HuH-7 (cell line): ENCODE measurements at regions not wholly inside any gene's neighbourhood (a gene's known extent, or its start where the extent isn't known, plus 50 kb on each side); places are given as distances from the start of the nearest gene placed in this dataset.
"Not testable (repeated sequence)": the region's sequence is repeated elsewhere in the genome, so short reads cannot be mapped to it uniquely, and the experiment has no call there.

Experiments
- DNase-seq: peaks from one replicate; pipeline ENCODE4 v3.0.0; 2011; ENCODE audit warnings: low spot score

DNA sequence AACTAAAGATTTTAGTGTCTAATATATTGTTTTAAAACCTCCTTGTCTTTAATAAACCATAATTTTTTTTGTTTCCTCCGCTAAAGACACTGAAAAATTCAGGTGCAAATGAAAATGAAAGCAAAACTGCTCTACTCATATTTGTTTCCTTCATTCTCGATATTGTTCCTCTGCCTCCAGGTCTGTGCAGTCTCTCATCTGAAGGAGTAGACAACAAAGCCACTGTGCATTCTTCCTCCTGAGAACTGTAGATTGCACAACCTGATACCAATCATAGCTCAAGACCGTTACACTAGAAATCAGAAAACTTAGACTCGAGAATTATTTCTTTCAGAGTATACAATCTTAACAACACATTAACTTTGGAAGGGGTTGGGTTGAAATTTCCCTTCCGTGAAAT is 373.1 kb upstream of the CXADR start:
- DNase-seq, result no peak

DNA sequence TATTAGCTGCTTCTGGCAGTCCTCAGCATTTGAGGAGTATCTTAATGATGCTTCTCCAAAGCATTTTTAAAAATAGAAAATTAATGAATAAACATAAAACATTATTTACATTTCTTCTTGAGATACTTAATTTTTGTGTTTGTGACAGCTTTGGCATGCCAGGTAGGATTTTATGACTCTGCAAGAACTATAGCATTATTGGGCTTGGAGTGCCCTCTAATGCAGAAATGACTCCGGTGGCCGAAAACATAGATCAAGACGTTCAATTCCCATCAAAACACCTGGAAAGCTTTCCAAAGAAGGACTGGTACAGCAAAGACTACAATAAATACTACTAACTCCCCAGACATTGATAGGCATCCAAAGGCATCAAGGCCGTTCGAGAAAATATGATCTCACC is 366.4 kb upstream of the CXADR start:
- DNase-seq, result no peak

DNA sequence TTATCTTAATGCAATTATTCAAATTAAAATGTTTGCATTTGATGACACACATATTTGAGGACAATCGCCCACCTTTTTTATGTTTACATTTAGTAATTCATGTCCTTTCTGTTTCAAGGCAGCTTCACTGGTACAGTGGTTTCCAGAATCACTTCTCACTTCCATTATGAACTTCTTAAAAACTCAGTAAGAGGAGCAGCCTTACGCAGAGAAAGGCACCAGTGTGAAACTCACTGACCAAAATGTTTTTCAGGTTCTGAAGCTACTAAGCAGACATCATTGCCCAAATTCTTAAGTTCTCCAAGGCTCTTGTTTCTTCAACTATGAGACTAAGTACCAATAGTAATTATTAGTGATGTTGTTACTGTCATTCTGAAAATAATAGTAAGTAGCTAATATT is 353.1 kb upstream of the CXADR start:
- no peak for DNase-seq

DNA sequence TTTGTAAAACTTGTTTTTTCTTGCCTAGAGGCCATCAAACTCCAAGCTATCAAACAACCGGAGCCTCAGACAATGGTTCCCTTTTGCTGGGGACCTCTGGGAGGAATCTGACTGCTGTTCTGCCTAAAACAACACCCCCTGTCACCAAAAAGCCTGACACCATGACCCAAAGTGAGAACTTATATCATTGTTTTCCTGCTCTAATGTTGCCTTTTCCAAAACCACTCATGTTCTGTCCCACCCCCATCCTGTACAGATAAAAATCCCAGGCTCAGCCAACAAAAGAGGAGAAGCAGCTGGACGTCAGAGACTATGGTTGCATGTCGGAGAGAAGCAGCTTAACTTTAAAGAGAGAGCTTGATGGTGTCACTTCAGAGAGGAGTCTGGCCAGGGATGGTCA is 327.2 kb upstream of the CXADR start:
- no peak for DNase-seq

DNA sequence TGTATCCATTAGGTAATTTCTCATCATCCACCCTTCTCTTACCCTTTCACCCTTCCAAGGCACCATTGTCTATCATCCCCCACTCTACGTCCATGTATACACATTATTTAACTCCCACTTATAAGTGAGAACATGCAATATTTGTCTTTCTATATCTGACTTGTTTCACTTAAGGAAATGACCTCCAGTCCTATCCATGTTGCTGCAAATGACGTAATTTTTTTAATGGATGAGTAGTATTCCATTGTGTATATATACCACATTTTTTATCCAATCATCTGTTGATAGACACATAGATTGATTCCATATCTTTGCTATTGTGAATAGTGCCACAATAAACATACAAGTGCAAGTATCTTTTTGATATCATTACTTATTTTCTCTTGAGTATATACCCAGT is 322.9 kb upstream of the CXADR start:
- DNase-seq, result no peak

DNA sequence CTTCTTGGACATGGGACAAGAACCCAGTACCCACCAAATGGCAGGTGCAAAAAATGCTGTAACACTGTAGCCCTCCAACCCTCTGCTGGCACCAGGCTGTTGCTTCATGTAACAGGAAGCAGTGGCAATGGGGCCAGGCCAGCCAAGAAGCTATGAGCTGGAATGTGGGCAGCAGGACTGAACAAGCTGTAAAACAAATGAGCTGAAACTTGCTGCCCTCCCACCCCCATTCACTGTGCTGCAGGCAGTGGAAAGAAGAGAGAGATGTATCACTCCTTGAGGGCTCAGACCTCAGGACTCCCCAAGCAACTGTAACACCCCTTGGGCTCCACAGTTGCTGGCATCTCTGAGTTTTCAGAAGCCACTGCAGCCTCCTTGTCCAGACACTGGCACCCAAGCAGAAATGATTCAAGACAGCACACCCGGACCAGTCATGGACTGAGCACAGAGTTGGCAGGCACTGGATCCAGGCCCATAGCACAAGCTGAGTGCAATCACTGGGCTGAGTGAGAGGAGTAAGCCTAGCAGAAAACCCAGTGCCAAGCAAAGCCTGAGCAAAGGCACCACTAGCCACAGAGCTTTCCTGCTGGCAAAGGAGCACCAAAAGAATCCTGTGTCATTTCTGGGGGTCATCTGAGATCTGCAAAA is 321.4 kb upstream of the CXADR start:
- DNase-seq, result no peak

DNA sequence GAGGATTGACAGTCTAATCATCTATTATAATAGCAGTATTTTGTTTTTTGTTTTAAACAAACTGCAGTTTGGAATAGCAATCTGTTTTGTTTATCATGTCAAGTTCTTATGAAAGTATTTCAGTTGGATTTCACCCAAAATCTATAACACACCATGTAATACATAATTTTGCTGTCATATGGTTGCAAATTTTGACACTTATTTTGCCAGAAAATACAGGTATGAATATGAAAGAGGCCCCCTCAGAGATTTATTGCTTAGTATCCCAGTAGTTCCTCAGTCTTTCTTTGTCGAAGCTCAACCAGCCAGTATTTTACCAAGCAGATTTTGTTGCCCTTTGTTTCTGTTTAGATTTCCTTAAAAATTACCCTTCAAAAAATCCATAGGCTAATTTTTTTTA is 317.5 kb upstream of the CXADR start:
- DNase-seq, result no peak

DNA sequence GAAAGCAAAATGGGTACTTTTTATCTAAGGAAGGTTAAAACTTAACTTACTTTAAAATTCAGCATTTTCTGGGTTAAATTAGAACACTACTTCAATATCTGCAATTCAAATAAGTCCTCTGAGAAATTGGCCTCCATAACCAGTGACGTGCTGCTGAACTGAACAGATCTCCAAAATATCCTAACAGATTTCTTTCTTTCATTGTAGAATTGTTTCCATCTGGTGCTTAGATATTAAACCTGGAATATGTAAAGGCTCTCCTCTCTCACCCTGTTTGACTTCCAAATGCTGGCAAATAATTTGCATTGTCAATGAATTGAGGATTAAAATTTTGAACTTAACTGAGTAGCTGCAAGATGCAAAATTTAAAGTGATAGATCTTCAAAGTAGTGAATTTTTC is 316.9 kb upstream of the CXADR start:
- DNase-seq, result no peak

DNA sequence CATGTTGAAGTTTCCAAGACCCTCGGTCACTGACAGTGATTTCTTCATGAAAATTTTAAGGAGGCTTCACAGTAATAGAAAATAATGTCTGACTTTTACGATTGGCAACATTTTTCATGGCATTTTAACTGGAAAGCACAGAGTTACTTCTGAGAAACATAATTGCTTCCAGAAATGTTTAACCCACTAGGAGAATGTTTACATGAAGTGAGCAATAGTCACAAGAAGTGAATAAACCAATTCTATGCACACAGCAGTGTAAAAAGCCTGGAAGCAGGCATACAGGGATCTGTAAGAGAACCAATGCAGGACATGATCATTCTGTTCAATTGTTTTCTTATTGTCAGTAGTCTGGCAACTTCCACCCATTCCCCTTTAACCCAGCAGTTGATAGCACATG is 316.2 kb upstream of the CXADR start:
- DNase-seq, result no peak

DNA sequence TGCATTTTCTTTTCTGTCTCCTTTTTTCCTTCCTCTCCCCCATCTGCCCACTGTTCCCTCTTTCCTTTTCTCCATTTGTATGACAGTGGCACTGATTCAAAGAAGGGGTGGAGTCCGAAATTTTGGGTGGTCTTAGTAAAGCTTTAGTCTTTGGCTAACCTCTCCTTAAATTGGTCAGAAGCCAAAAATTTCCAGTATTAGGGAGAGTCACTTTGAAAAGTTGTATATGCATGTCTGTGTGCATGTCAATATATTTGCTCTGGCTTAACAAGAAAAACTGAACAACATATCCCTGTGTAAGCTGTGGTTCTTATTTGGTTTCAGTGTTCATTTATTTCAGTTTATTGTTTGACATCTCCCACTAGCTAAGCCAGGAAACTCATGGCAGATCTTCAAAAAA is 314.8 kb upstream of the CXADR start:
- no peak for DNase-seq

DNA sequence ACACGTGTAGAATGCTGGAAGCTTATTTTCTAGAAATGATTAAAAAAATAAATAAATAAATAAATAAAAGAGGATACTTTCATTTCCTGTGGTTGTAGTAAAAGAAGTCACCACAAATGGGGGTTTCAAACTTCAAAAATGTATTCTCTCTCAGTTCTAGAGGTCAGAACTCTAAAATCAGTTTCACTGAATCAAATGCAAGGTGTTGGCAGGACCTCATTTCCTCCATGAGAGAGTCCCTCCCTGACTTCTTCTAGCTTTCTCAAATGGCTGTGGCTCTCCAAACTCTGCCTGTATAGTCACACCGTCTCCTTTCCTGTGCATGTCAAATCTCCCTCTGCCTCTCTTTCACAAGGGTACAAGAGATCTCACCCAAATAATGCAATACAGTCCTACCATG is 312.6 kb upstream of the CXADR start:
- DNase-seq, result no peak

DNA sequence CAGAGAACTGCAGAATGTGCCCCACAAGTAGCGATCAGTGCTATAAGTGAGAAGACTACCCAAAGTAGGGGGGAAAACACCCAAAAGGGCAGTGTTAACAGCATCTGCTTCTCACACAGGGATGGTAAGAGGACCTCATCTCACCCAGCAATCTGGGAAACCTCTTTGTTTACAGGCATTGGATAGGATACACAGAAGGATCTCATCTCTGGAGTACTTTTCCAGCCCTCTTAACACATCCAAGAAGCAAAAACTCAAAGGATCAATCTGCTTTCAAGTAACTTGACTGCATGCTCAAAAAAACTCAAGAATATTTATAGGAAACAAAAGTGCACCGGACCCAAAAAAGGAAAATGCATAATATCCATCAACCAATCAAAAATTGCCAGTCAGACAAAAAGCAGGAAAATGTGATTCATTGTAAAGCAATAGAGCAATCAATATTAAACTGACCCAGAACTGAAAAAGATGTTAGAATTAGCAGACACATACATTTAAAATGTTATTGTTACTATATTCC is 311.0 kb upstream of the CXADR start:
- DNase-seq, result no peak

DNA sequence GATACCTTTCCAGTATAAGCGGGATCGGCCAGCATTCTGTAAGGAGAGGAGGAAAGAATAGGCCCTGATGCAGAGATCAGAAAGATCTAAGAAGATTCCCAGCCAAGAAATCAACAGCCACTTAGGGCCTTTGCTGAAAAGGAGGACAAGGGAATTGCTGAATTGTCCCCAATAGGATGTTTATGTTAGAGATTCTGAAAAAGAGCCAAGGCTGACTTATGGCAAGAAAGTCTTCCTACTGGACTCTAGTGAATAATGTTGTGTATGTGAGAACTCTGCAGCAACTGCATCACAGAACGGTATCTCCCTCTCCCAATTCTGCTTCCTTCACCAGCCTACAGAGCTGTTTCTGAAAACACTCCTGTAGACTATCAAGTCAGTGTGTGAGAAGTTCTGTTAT is 298.0 kb upstream of the CXADR start:
- DNase-seq, result no peak

DNA sequence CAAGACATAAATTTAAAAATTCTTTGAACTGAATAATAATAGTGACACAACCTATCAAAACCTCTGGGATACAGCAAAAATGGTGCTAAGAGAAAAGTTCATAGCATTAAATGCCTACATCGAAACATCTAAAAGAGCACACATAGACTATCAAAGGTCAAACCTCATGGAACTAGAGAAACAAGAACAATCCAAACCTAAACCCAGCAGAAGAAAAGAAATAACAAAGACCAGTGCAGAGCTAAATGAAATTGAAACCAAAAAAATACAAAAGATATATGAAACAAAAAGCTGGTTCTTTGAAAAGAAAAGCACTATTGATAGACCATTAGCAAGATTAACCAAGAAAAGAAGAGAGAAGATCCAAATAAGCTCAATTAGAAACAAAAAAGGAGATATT is 293.8 kb upstream of the CXADR start:
- DNase-seq, result not testable (repeated sequence)

DNA sequence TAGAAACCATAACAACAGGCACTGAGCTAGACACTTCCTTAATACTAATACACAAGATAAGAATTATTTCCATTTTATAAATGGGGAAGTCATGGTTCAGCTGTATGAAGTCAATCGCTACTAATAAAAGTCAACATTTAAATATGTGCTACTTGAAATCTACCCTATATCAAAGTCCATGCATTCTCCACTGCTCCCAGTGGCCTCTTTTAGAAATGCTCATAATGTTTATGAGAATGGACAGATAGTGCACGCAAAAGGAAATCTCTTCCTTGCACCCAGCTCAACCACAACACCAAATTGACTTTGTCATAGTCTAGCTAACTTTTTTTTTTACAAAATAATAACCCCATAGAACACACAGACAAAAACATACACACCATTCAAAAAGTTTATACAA is 281.7 kb upstream of the CXADR start:
- peak; percentile 3 for DNase-seq

DNA sequence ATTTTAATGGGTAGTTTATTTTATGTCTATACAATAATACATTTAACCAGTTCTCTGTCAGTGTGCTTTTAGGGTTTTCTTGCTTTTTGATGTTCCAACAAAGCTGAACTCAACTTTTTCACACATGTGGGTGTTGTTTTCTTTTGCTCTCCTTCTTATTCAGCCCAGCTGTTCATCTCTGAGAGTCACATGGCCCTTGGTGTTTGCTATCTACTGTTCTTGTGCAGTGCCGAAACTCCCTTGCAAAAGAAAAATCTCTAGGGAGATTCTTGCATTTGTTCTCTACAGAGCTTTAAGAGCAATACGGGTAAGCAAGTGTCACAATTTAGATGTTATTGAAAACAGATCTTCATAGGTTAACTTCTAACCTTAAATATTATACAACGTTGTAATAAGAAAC is 281.1 kb upstream of the CXADR start:
- DNase-seq, result no peak

DNA sequence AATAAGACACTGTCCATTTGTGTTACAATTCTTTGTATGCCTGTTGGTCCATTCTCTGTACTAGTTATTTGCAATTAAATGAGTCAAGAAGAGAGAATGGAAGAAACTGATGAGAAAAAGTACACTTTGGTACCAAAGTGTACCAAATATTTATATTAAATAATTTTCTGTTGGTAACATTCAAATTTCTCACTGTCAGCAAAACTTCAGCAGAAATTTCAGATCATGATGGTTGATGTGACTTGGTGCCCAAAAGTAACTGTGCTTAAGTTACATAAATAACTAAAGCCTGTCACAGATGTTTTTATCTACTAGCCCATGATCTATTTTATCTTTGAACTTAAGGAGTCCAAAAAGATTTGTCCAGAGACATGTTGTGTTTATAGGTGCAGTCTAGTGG is 274.4 kb upstream of the CXADR start:
- no peak for DNase-seq

DNA sequence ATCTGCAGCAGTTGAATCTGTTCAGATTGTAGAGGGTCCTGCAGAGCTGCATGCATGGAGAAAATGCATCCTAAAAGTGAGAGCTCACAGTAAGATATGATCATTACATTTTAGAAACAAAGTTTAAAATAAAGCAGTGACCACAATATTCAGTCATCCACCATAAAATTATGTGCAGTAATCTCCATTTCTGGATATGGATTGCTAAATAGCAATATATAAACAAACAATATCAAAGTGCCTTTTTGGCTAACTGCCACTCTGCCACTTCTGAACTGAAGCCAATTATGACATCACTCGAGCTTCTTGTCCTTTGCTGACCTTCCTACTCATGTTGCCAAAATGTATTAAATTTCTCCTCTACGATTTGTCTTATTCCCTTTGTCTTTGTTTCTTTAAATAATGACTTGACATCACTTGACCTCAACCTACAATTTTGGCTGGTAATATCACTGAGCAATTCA is 262.0 kb upstream of the CXADR start:
- no peak for DNase-seq

DNA sequence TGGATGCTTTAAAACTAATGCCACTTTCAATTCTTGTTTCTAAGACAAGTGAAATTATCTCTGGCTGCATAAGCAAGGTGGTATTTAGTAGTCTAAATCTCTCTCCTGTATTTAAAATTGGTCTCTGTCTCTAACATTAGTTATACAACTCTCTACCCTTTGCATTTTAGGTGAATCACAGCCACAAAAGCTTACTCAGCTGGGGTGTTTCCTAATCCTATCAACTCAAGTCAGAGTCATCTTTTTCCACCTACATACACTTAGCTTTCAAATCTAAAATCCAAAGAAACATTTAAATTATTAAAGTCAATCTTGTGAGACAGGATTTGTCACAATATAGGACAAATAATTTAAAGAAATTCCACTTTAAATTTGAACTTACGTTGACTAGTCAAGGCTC is 255.1 kb upstream of the CXADR start:
- DNase-seq, result no peak

DNA sequence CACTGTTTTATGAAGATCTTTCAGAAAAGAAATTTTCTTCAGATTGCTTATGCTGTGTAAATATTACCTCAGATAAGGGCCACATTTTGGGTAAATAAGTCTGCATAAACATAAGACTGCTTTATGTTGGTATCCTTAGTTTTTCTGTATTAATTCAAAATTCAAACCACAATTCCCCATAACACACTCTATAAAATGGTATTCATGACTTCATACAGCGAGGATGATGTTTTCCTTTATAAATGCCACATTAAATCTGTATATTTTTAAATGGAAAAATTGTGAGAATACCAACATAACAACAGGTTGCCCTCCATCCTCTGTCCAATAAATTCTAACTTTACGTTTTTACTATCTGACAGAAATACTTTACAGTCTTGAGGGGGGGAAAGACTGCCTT is 248.7 kb upstream of the CXADR start:
- no peak for DNase-seq

DNA sequence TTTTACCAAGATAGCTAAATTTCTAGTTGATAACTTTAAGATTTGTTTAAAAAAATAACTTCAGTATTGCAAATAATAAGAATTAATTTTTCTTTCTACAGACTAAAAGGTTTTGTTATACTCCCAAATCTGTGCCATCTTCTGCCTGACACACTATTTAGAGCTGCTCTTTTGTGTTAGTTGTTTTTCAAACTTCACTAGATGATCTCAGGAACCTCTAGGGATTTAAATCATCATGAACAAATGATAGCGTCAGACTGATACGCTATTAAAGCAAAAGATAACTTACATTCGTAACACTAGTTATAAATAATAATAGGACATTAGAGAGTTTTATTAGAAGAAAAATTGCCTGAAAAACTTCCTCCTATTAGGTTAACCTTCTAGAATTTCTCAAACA is 243.1 kb upstream of the CXADR start:
- no peak for DNase-seq

DNA sequence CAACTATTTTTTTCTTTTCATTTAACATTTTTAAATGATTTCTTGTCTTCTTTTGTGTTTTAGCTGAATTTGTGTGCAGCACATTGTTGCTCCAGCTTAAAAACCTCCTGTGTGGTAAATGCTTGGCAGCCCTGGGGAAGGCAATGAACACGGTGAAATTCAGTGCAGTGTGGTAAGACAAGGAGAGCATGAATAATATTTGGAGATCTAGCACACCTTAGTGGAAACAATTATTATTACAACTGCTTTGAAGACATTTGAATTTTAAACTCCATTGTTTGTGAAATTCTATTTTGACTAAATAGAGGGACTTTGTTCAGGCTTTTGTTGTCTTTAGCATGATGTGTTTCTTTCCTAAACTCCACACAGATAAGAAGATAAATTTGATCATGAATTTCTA is 242.6 kb upstream of the CXADR start:
- peak; percentile 15 for DNase-seq

DNA sequence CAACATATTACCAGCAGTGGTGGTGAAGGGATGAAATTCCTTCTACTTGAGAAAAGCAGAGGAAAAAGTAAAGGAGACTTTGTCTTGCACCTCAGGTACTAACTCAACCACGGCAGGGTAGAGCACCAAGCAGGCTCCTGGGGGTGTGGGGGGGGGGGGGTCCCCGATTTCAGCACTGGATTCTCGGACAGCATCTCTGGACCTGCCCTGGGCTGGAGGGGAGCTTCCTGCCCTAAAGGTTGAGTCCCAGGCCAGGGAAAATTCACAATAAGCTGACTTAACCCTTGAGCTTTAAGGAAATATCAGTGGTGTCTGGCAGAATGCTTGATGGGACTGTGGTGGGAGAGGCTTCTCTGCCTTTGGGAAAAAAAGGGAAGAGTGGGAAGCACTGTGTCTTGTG is 233.2 kb upstream of the CXADR start:
- no peak for DNase-seq

DNA sequence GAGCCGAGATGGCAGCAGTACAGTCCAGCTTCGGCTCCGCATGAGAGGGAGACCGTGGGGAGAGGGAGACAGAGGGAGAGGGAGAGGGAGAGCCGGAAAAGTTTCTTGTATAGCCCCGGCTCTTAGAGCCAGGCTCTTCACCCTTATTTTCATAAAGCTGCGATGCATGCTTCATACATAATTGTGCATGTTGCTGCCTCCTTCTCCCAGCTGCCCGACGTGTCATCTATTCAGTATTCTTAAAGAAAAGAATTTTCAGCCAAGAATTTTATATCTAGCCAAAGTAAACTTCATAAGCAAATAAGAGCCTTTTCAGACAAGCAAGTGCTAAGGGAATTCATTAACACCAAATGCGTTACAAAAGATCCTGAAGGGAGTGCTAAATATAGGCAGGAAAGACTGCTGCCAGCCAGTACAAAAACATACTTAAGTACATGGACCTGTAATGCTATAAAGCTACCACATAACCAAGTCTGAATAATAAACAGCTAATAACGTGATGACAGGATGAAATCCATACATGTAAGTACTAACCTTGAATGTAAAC is 219.8 kb upstream of the CXADR start:
- DNase-seq, result not testable (repeated sequence)
